ENCODE measurements at regions not wholly inside any gene's neighbourhood (a gene's known extent, or its start where the extent isn't known, plus 50 kb on each side); places are given as distances from the start of the nearest gene placed in this dataset.

DNA sequence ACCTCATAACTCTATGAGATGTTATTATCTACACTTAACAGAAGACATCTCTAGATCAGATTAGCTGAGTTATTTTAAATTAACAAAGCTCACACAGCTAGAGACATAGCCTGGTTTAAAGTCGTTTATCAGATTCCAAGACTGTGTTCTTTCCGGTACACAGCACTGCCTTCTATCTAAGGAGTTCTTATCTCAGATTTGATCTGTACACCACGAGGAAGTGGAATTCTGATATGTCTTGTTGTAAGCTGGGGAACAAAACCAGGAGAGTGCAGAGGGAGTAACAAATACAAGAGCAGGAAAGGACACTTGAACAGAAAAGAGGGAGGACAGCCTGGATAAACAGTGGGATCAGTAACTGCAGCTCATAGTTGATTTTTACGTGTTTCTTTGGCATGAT lies 61.7 kb upstream of the KCNMB2 start:
- DNase-seq (ENCODE audit: low read depth), result no peak
- H3K4me3 ChIP-seq (ENCODE audit: low read length), result no peak overlapping the region
- TF ChIP-seq, protein P1, sequence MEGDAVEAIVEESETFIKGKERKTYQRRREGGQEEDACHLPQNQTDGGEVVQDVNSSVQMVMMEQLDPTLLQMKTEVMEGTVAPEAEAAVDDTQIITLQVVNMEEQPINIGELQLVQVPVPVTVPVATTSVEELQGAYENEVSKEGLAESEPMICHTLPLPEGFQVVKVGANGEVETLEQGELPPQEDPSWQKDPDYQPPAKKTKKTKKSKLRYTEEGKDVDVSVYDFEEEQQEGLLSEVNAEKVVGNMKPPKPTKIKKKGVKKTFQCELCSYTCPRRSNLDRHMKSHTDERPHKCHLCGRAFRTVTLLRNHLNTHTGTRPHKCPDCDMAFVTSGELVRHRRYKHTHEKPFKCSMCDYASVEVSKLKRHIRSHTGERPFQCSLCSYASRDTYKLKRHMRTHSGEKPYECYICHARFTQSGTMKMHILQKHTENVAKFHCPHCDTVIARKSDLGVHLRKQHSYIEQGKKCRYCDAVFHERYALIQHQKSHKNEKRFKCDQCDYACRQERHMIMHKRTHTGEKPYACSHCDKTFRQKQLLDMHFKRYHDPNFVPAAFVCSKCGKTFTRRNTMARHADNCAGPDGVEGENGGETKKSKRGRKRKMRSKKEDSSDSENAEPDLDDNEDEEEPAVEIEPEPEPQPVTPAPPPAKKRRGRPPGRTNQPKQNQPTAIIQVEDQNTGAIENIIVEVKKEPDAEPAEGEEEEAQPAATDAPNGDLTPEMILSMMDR (conservative IDR thresholded peaks at IDR 0.05; ENCODE audit: low read depth, low read length), result no peak

GRCh38 chr3:178475062-178475461 lies 61.2 kb upstream of the KCNMB2 start:
- TF ChIP-seq, protein P1 (conservative IDR thresholded peaks at IDR 0.05; ENCODE audit: low read depth, low read length), result no peak
- H3K4me3 ChIP-seq (ENCODE audit: low read length), result no peak overlapping the region
- DNase-seq (ENCODE audit: low read depth), result no peak

GRCh38 chr3:178476886-178477285 lies 59.4 kb upstream of the KCNMB2 start:
- TF ChIP-seq, protein P1 (conservative IDR thresholded peaks at IDR 0.05; ENCODE audit: low read depth, low read length), result no peak
- DNase-seq (ENCODE audit: low read depth), result no peak
- H3K4me3 ChIP-seq (ENCODE audit: low read length), result no peak overlapping the region

- DNase-seq (ENCODE audit: low read depth), result no peak
- TF ChIP-seq, protein P1 (conservative IDR thresholded peaks at IDR 0.05; ENCODE audit: low read depth, low read length), result no peak
Measured at GRCh38 chr3:178479446-178479845, 56.8 kb upstream of the KCNMB2 start.

GRCh38 chr3:178479860-178480259 lies 56.4 kb upstream of the KCNMB2 start:
- TF ChIP-seq, protein P1 (conservative IDR thresholded peaks at IDR 0.05; ENCODE audit: low read depth, low read length), result no peak

More at GRCh38 chr3:178479446-178479845, 56.8 kb upstream of the KCNMB2 start:
- no peak overlapping the region for H3K4me3 ChIP-seq (ENCODE audit: low read length)

DNA sequence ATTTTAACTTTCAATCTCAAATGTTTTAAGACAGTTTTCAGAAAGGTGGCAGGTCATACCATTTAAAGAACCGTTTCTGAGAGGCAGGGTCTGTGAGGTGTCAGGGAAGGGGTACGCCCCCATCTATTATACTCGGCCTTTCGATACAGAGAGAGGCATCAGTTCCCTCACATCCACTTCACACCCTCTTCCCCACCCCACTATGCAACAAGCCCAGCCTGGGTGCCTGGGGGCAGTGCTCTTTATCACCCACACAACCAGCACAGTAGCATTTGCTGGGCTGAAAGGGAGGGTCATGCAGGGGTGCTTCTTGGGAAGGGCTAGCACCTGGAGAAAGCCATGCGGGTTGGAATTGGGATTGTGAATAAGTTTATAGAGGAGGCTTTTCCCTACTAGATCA lies 56.0 kb upstream of the KCNMB2 start:
- TF ChIP-seq, protein P1 (conservative IDR thresholded peaks at IDR 0.05; ENCODE audit: low read depth, low read length), result no peak
- no peak for DNase-seq (ENCODE audit: low read depth)
- H3K4me3 ChIP-seq (ENCODE audit: low read length), result no peak overlapping the region

More at GRCh38 chr3:178479860-178480259, 56.4 kb upstream of the KCNMB2 start:
- no peak overlapping the region for H3K4me3 ChIP-seq (ENCODE audit: low read length)
- DNase-seq (ENCODE audit: low read depth), result no peak

GRCh38 chr3:178480795-178481194 lies 55.4 kb upstream of the KCNMB2 start:
- no peak for DNase-seq (ENCODE audit: low read depth)
- TF ChIP-seq, protein P1 (conservative IDR thresholded peaks at IDR 0.05; ENCODE audit: low read depth, low read length), result no peak
- H3K4me3 ChIP-seq (ENCODE audit: low read length), result no peak overlapping the region
